ENCODE measurements at regions not wholly inside any gene's neighbourhood (a gene's known extent, or its start where the extent isn't known, plus 50 kb on each side); places are given as distances from the start of the nearest gene placed in this dataset.

GRCh38 chr17:56740481-56740880 is 93.2 kb downstream of the C17orf67 start:
- no peak for TF ChIP-seq POLR2A (IDR thresholded peaks at IDR 0.05; ENCODE audit: low read depth)
- no peak for TF ChIP-seq CTCF (IDR thresholded peaks at IDR 0.05)
- TF ChIP-seq EP300 (IDR thresholded peaks at IDR 0.05) = no peak
- TF ChIP-seq POLR2AphosphoS5 (IDR thresholded peaks at IDR 0.05) = no peak
